GM23338 (cell line): ENCODE measurements at regions not wholly inside any gene's neighbourhood (a gene's known extent, or its start where the extent isn't known, plus 50 kb on each side); places are given as distances from the start of the nearest gene placed in this dataset.

ENCODE experiments used
- ATAC-seq: fragments of 200-7000 bp; cut with Tn5 transposase; 3 replicates; pipeline ENCODE4 v1.9.1; 2020
- DNase-seq: peaks from one replicate; pipeline ENCODE4 v3.0.0-alpha.2; 2015; ENCODE audit warnings: low spot score
- H2AFZ ChIP-seq: fragments of 200-600 bp; sonication (generic); 2 replicates; pipeline ENCODE4 v1.8.0; 2016; ENCODE audit warnings: antibody characterized with exemption, mild to moderate bottlenecking, moderate library complexity
- H3F3A ChIP-seq: fragments of 200-600 bp; sonication (generic); replicated peaks from 2 replicates; pipeline ENCODE4 v1.8.0; 2017; ENCODE audit warnings: antibody characterized with exemption, mixed run types, low read depth
- H3K27ac ChIP-seq: fragments of 200-600 bp; sonication (generic); 2 replicates; pipeline ENCODE4 v1.6.1; 2016; ENCODE audit warnings: low read depth
- H3K27me3 ChIP-seq: fragments of 200-600 bp; sonication (generic); 2 replicates; pipeline ENCODE4 v1.8.0; 2016; ENCODE audit warnings: mild to moderate bottlenecking, mixed run types, moderate library complexity; ENCODE audit not compliant: insufficient read depth
- H3K36me3 ChIP-seq: fragments of 200-600 bp; sonication (generic); 2 replicates; pipeline ENCODE4 v1.8.0; 2016; ENCODE audit warnings: mild to moderate bottlenecking; ENCODE audit not compliant: insufficient read depth
- H3K4me1 ChIP-seq: fragments of 200-600 bp; sonication (generic); 2 replicates; pipeline ENCODE4 v1.8.0; 2016; ENCODE audit warnings: mild to moderate bottlenecking, moderate library complexity; ENCODE audit not compliant: insufficient read depth
- H3K4me2 ChIP-seq: fragments of 200-600 bp; sonication (generic); 2 replicates; pipeline ENCODE4 v1.7.1; 2017; ENCODE audit warnings: mixed run types
- H3K4me3 ChIP-seq: fragments of 200-600 bp; sonication (generic); 2 replicates; pipeline ENCODE4 v1.6.1; 2016; ENCODE audit warnings: mixed run types
- H3K79me2 ChIP-seq: fragments of 200-600 bp; sonication (generic); replicated peaks from 2 replicates; pipeline ENCODE4 v1.8.0; 2017; ENCODE audit warnings: mild to moderate bottlenecking; ENCODE audit not compliant: insufficient read depth
- H3K9me2 ChIP-seq: fragments of 200-600 bp; sonication (generic); 2 replicates; pipeline ENCODE4 v1.8.0; 2017; ENCODE audit not compliant: insufficient read depth
- H4K20me1 ChIP-seq: fragments of 200-600 bp; sonication (generic); replicated peaks from 2 replicates; pipeline ENCODE4 v1.8.0; 2017; ENCODE audit warnings: mild to moderate bottlenecking; ENCODE audit not compliant: insufficient read depth
- H3K27ac Mint-ChIP-seq: 2 replicates; pipeline ENCODE4 v1.8.0; 2020; ENCODE audit warnings: inconsistent platforms, mild to moderate bottlenecking, moderate library complexity, mixed read lengths
- H3K27me3 Mint-ChIP-seq: 3 replicates; pipeline ENCODE4 v1.8.0; 2022; ENCODE audit warnings: low read depth, mild to moderate bottlenecking, moderate library complexity, mixed read lengths, inconsistent platforms; ENCODE audit not compliant: insufficient read depth, poor library complexity
- H3K36me3 Mint-ChIP-seq: 3 replicates; pipeline ENCODE4 v1.8.0; 2021; ENCODE audit warnings: low read depth, mild to moderate bottlenecking, inconsistent platforms, moderate library complexity, mixed read lengths
- H3K4me1 Mint-ChIP-seq: 3 replicates; pipeline ENCODE4 v1.8.0; 2020; ENCODE audit warnings: mild to moderate bottlenecking, inconsistent platforms, mixed read lengths
- H3K4me3 Mint-ChIP-seq: 3 replicates; pipeline ENCODE4 v1.8.0; 2021; ENCODE audit warnings: moderate library complexity, mild to moderate bottlenecking, inconsistent platforms, mixed read lengths
- H3K9me3 Mint-ChIP-seq: 3 replicates; pipeline ENCODE4 v1.8.0; 2020; ENCODE audit warnings: moderate library complexity, mild to moderate bottlenecking, inconsistent platforms, mixed read lengths
- CREB1 ChIP-seq: fragments of 250-450 bp; sonication (Bioruptor Pico); IDR thresholded peaks from 2 replicates; pipeline ENCODE4 v1.5.0; 2020; ENCODE audit warnings: low read depth, mild to moderate bottlenecking, moderate library complexity
- CTCF ChIP-seq, 2 experiments: fragments of 200-600 bp in 1 of 2; sonication (generic) in 1 of 2; conservative IDR thresholded peaks; 2 replicates each; pipeline versions ENCODE4 v1.5.1 to v1.6.1; 2016 to 2017; ENCODE audit warnings: antibody characterized with exemption in 2 of 2, low read depth in 2 of 2, mild to moderate bottlenecking in 2 of 2, moderate library complexity in 1 of 2
- ETS1 ChIP-seq: IDR thresholded peaks from 2 replicates; pipeline ENCODE4 v1.6.1; 2016; ENCODE audit warnings: antibody characterized with exemption
- EZH2 ChIP-seq: fragments of 200-600 bp; sonication (generic); IDR thresholded peaks from one replicate; pipeline ENCODE4 v1.8.0; 2017; ENCODE audit warnings: antibody characterized with exemption, mild to moderate bottlenecking, low read depth; ENCODE audit not compliant: unreplicated experiment
- EZH2phosphoT487 ChIP-seq: fragments of 200-600 bp; sonication (generic); IDR thresholded peaks from one replicate; pipeline ENCODE4 v1.8.1; 2018; ENCODE audit warnings: antibody characterized with exemption; ENCODE audit not compliant: unreplicated experiment
- JUNB ChIP-seq: IDR thresholded peaks from one replicate; pipeline ENCODE4 v1.6.1; 2016; ENCODE audit warnings: antibody characterized with exemption; ENCODE audit not compliant: unreplicated experiment
- NANOG ChIP-seq: IDR thresholded peaks from 2 replicates; pipeline ENCODE4 v1.6.1; 2016; ENCODE audit warnings: antibody characterized with exemption, borderline replicate concordance
- POLR2AphosphoS5 ChIP-seq: IDR thresholded peaks from 2 replicates; pipeline ENCODE4 v1.6.1; 2016; ENCODE audit warnings: antibody characterized with exemption, low read depth
- REST ChIP-seq: IDR thresholded peaks from one replicate; pipeline ENCODE4 v1.6.1; 2018; ENCODE audit warnings: antibody characterized with exemption; ENCODE audit not compliant: unreplicated experiment
- ZNF114 ChIP-seq: fragments of 250-450 bp; sonication (Bioruptor Pico); IDR thresholded peaks from 2 replicates; pipeline ENCODE4 v1.5.0; 2020; ENCODE audit warnings: mild to moderate bottlenecking, moderate library complexity
- ZNF331 ChIP-seq: fragments of 250-450 bp; sonication (Bioruptor Pico); IDR thresholded peaks from 2 replicates; pipeline ENCODE4 v1.5.0; 2020; ENCODE audit warnings: low read depth, mild to moderate bottlenecking, moderate library complexity

- Mint-ChIP-seq H3K27me3 (no peaks in the 10 kb centered on the region), H3K4me1 (no peaks in the 10 kb centered on the region), H3K27ac (no peak overlapping the region), H3K9me3 (no peaks in the 10 kb centered on the region), H3K4me3 (no peak overlapping the region), H3K36me3 (no peaks in the 10 kb centered on the region)
- H3K27me3 ChIP-seq: no peaks in the 10 kb centered on the region
- ATAC-seq (no peak), DNase-seq (no peak)
- no peaks in the 10 kb centered on the region for H3K36me3 ChIP-seq
- H3F3A ChIP-seq: no peaks in the 10 kb centered on the region
- no peak overlapping the region for H3K4me3 ChIP-seq
- H4K20me1 ChIP-seq: no peaks in the 10 kb centered on the region
- peaks cover 5% of the 10 kb centered on the region; the same call in 1 of the 2 replicates for H3K9me2 ChIP-seq
- TF ChIP-seq NANOG (no peak), REST (no peak), EZH2 (no peak), ZNF114 (CRISPR knock-in tag) (no peak), POLR2AphosphoS5 (no peak), ETS1 (no peak), JUNB (no peak), ZNF331 (no peak), CREB1 (CRISPR knock-in tag) (no peak), EZH2phosphoT487 (no peak), CTCF (conservative IDR thresholded peaks at IDR 0.05; ENCODE audit: low read depth in 2 of 2) (no peak)
- H2AFZ ChIP-seq: no peak overlapping the region
- no peaks in the 10 kb centered on the region for H3K4me1 ChIP-seq
- H3K79me2 ChIP-seq: no peaks in the 10 kb centered on the region
- no peak overlapping the region for H3K4me2 ChIP-seq
- H3K27ac ChIP-seq: no peak overlapping the region
These were observed 174.0 kb upstream of the CDH20 start for GRCh38 chr18:61159246-61159645.

- no peak for DNase-seq
- H3K27ac Mint-ChIP-seq: no peak overlapping the region
- Histone ChIP-seq H3K9me2 (peaks cover 5% of the 10 kb centered on the region; the same call in 1 of the 2 replicates), H3K79me2 (no peaks in the 10 kb centered on the region), H3K27ac (no peak overlapping the region), H3K36me3 (no peaks in the 10 kb centered on the region), H3K27me3 (no peaks in the 10 kb centered on the region), H4K20me1 (no peaks in the 10 kb centered on the region), H3K4me2 (no peak overlapping the region), H3K4me3 (no peak overlapping the region), H3F3A (no peaks in the 10 kb centered on the region), H3K4me1 (no peaks in the 10 kb centered on the region), H2AFZ (no peak overlapping the region)
- no peak for TF ChIP-seq ZNF331
- no peak for TF ChIP-seq EZH2
- no peak for TF ChIP-seq REST
- no peaks in the 10 kb centered on the region for H3K4me1 Mint-ChIP-seq
- H3K36me3 Mint-ChIP-seq: no peaks in the 10 kb centered on the region
- ATAC-seq: no peak
- H3K4me3 Mint-ChIP-seq: no peak overlapping the region
- no peaks in the 10 kb centered on the region for H3K27me3 Mint-ChIP-seq
- H3K9me3 Mint-ChIP-seq: no peaks in the 10 kb centered on the region
These were observed 168.9 kb upstream of the CDH20 start for GRCh38 chr18:61164321-61164720.
